ENCODE measurements at regions not wholly inside any gene's neighbourhood (a gene's known extent, or its start where the extent isn't known, plus 50 kb on each side); places are given as distances from the start of the nearest gene placed in this dataset.

GRCh38 chr4:184885602-184886001, 59.8 kb upstream of the ACSL1 start:
- H3K36me3 ChIP-seq (replicated peaks in 1 of 2; ENCODE audit: control insufficient read depth in 2 of 2, insufficient read depth in 2 of 2, low read length in 2 of 2), result no peaks in the 10 kb centered on the region
- H2BK120ac ChIP-seq (ENCODE audit: low read depth, low read length), result no peak overlapping the region
- no peak overlapping the region for H3K9ac ChIP-seq (ENCODE audit: low read depth, low read length, poor library complexity)

GRCh38 chr4:184887333-184887732, 61.6 kb upstream of the ACSL1 start:
- Histone ChIP-seq H4K8ac (ENCODE audit: low read depth, low read length) (no peak overlapping the region), H2BK15ac (ENCODE audit: low read length) (no peak overlapping the region), H3K9ac (ENCODE audit: low read depth, low read length, poor library complexity) (no peak overlapping the region), H3K4me2 (ENCODE audit: insufficient read depth, low read length, poor library complexity, severe bottlenecking) (no peak overlapping the region), H3K23ac (ENCODE audit: low read depth, low read length, poor library complexity) (no peak overlapping the region), H3K4me3 (ENCODE audit: low read length in 2 of 2) (no peak overlapping the region), H3K27ac (replicated peaks; ENCODE audit: low read length) (no peak overlapping the region), H2AFZ (ENCODE audit: low read length) (no peak overlapping the region), H2BK5ac (ENCODE audit: low read length) (no peak overlapping the region), H3K18ac (ENCODE audit: low read length) (no peak overlapping the region), H3K4ac (ENCODE audit: low read length) (no peak overlapping the region), H3K9me3 (replicated peaks in 1 of 2; ENCODE audit: control insufficient read depth in 2 of 2, insufficient read depth in 1 of 2, low read depth in 1 of 2, low read length in 2 of 2) (no peaks in the 10 kb centered on the region), H4K91ac (ENCODE audit: low read depth, low read length, poor library complexity) (no peak overlapping the region), H3K4me1 (ENCODE audit: control insufficient read depth in 2 of 2, insufficient read depth in 1 of 2, low read depth in 1 of 2, low read length in 2 of 2) (no peaks in the 10 kb centered on the region), H3K14ac (ENCODE audit: low read length) (no peak overlapping the region), H3K36me3 (replicated peaks in 1 of 2; ENCODE audit: control insufficient read depth in 2 of 2, insufficient read depth in 2 of 2, low read length in 2 of 2) (no peaks in the 10 kb centered on the region), H2BK120ac (ENCODE audit: low read depth, low read length) (no peak overlapping the region), H3K79me1 (ENCODE audit: low read depth, low read length) (no peaks in the 10 kb centered on the region), H3K27me3 (ENCODE audit: control insufficient read depth in 3 of 3, insufficient read depth in 3 of 3, low read depth in 1 of 3, low read length in 3 of 3) (peaks cover 0 to 5% (median 0%) of the 10 kb centered on the region in 3 experiments), H2BK12ac (ENCODE audit: low read length) (no peak overlapping the region), H2AK5ac (ENCODE audit: low read depth, low read length) (no peak overlapping the region)
- DNase-seq (ENCODE audit: low spot score), result no peak
- WGBS, 2 donors (ENCODE audit: extremely low coverage in 2 of 2, insufficient read length in 2 of 2, insufficient replicate concordance in 1 of 2), result no CpG with 5 or more reads among the region's 3 CpGs

More at GRCh38 chr4:184885602-184886001, 59.8 kb upstream of the ACSL1 start:
- Histone ChIP-seq H3K27ac (replicated peaks; ENCODE audit: low read length) (no peak overlapping the region), H2AK5ac (ENCODE audit: low read depth, low read length) (no peak overlapping the region), H2BK12ac (ENCODE audit: low read length) (no peak overlapping the region), H3K4ac (ENCODE audit: low read length) (no peak overlapping the region), H3K4me2 (ENCODE audit: insufficient read depth, low read length, poor library complexity, severe bottlenecking) (no peak overlapping the region), H2BK5ac (ENCODE audit: low read length) (no peak overlapping the region), H3K4me3 (ENCODE audit: low read length in 2 of 2) (no peak overlapping the region), H2BK15ac (ENCODE audit: low read length) (no peak overlapping the region), H3K14ac (ENCODE audit: low read length) (no peak overlapping the region), H4K8ac (ENCODE audit: low read depth, low read length) (no peak overlapping the region), H3K23ac (ENCODE audit: low read depth, low read length, poor library complexity) (no peak overlapping the region), H3K79me1 (ENCODE audit: low read depth, low read length) (no peaks in the 10 kb centered on the region), H3K18ac (ENCODE audit: low read length) (no peak overlapping the region), H4K91ac (ENCODE audit: low read depth, low read length, poor library complexity) (no peak overlapping the region), H3K27me3 (ENCODE audit: control insufficient read depth in 3 of 3, insufficient read depth in 3 of 3, low read depth in 1 of 3, low read length in 3 of 3) (peaks cover 0 to 5% (median 0%) of the 10 kb centered on the region in 3 experiments), H3K9me3 (replicated peaks in 1 of 2; ENCODE audit: control insufficient read depth in 2 of 2, insufficient read depth in 1 of 2, low read depth in 1 of 2, low read length in 2 of 2) (no peaks in the 10 kb centered on the region), H3K4me1 (ENCODE audit: control insufficient read depth in 2 of 2, insufficient read depth in 1 of 2, low read depth in 1 of 2, low read length in 2 of 2) (no peaks in the 10 kb centered on the region), H2AFZ (ENCODE audit: low read length) (no peak overlapping the region)
- no CpG with 5 or more reads among the region's 4 CpGs for WGBS, 2 donors (ENCODE audit: extremely low coverage in 2 of 2, insufficient read length in 2 of 2, insufficient replicate concordance in 1 of 2)
- no peak for DNase-seq (ENCODE audit: low spot score)

DNA sequence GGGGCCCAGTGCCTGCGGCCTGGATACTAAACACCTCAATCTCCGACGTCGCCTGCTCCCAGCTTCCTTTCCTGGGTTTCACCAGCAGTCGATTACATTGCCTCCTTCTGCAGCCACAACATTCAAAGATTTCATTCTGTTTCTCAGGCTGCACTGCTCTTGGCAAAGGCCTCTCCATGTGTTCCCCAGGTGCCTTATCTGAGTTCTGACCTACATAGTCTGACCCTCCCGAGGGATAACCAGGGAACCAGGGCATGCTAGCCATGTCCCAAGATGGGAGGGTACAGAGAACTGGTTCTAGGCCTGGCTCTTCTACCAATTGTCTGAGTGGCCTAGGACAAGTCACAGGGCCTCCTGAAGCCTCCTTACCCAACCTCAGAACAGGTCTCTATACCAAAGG, 62.2 kb upstream of the ACSL1 start:
- Histone ChIP-seq H2BK12ac (ENCODE audit: low read length) (no peak overlapping the region), H3K14ac (ENCODE audit: low read length) (no peak overlapping the region), H3K18ac (ENCODE audit: low read length) (no peak overlapping the region), H3K4me1 (ENCODE audit: control insufficient read depth in 2 of 2, insufficient read depth in 1 of 2, low read depth in 1 of 2, low read length in 2 of 2) (no peaks in the 10 kb centered on the region), H3K27ac (replicated peaks; ENCODE audit: low read length) (no peak overlapping the region), H4K91ac (ENCODE audit: low read depth, low read length, poor library complexity) (no peak overlapping the region), H3K79me1 (ENCODE audit: low read depth, low read length) (no peaks in the 10 kb centered on the region), H2BK5ac (ENCODE audit: low read length) (no peak overlapping the region), H2BK15ac (ENCODE audit: low read length) (no peak overlapping the region), H2AFZ (ENCODE audit: low read length) (no peak overlapping the region), H3K4me2 (ENCODE audit: insufficient read depth, low read length, poor library complexity, severe bottlenecking) (no peak overlapping the region), H2BK120ac (ENCODE audit: low read depth, low read length) (no peak overlapping the region), H3K23ac (ENCODE audit: low read depth, low read length, poor library complexity) (no peak overlapping the region), H2AK5ac (ENCODE audit: low read depth, low read length) (no peak overlapping the region), H3K36me3 (replicated peaks in 1 of 2; ENCODE audit: control insufficient read depth in 2 of 2, insufficient read depth in 2 of 2, low read length in 2 of 2) (no peaks in the 10 kb centered on the region), H3K4ac (ENCODE audit: low read length) (no peak overlapping the region), H3K4me3 (ENCODE audit: low read length in 2 of 2) (no peak overlapping the region), H3K27me3 (ENCODE audit: control insufficient read depth in 3 of 3, insufficient read depth in 3 of 3, low read depth in 1 of 3, low read length in 3 of 3) (peaks cover 0 to 5% (median 0%) of the 10 kb centered on the region in 3 experiments), H3K9me3 (replicated peaks in 1 of 2; ENCODE audit: control insufficient read depth in 2 of 2, insufficient read depth in 1 of 2, low read depth in 1 of 2, low read length in 2 of 2) (no peaks in the 10 kb centered on the region), H3K9ac (ENCODE audit: low read depth, low read length, poor library complexity) (no peak overlapping the region), H4K8ac (ENCODE audit: low read depth, low read length) (no peak overlapping the region)
- no peak for DNase-seq (ENCODE audit: low spot score)
- no CpG with 5 or more reads among the region's 6 CpGs for WGBS, 2 donors (ENCODE audit: extremely low coverage in 2 of 2, insufficient read length in 2 of 2, insufficient replicate concordance in 1 of 2)

DNA sequence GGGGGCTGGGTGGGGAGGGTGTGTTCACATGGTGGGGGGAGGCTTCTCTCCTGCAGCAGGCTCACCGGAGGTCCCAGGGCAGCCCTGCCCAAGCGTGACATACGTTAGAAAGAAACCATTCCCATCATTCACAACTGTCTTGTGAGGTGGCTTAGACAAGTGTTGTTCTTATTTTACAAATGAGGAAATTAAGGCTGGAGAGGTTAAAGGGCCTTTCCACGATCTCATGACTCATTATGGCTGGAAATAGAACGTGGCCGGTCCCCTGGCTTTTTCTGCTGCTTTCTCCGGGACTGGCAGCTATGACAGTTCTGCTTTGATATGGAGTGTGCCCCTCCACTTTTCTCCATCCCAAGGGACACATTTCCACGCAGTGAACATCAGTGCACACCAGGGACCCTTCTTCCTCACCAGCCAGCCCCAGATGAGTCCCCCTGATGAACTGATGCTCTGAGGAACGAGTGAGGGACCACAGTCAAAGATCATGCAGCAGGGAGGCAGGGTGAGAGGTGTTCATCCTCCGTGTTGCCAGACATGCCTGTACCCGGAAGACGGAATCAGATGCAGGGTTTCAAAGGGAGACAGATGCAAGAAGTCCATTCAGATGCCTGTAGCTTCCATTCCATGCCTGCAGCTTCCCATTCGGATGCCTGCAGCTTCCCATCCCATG, 64.0 kb upstream of the ACSL1 start:
- H3K14ac ChIP-seq (ENCODE audit: low read length), result no peak overlapping the region
- no peak overlapping the region for H3K23ac ChIP-seq (ENCODE audit: low read depth, low read length, poor library complexity)
- H4K8ac ChIP-seq (ENCODE audit: low read depth, low read length), result no peak overlapping the region
- no peak overlapping the region for H3K4ac ChIP-seq (ENCODE audit: low read length)
- H3K27ac ChIP-seq (replicated peaks; ENCODE audit: low read length), result no peak overlapping the region
- H3K27me3 ChIP-seq (ENCODE audit: control insufficient read depth in 3 of 3, insufficient read depth in 3 of 3, low read depth in 1 of 3, low read length in 3 of 3), result peaks cover 0 to 5% (median 0%) of the 10 kb centered on the region in 3 experiments
- no peak overlapping the region for H2BK5ac ChIP-seq (ENCODE audit: low read length)
- H4K91ac ChIP-seq (ENCODE audit: low read depth, low read length, poor library complexity), result no peak overlapping the region
- no peak overlapping the region for H2BK12ac ChIP-seq (ENCODE audit: low read length)
- no peak for DNase-seq (ENCODE audit: low spot score)
- H3K4me1 ChIP-seq (ENCODE audit: control insufficient read depth in 2 of 2, insufficient read depth in 1 of 2, low read depth in 1 of 2, low read length in 2 of 2), result no peaks in the 10 kb centered on the region
- no peak overlapping the region for H3K4me2 ChIP-seq (ENCODE audit: insufficient read depth, low read length, poor library complexity, severe bottlenecking)
- no peak overlapping the region for H2BK120ac ChIP-seq (ENCODE audit: low read depth, low read length)
- no peak overlapping the region for H2BK15ac ChIP-seq (ENCODE audit: low read length)
- no peak overlapping the region for H3K18ac ChIP-seq (ENCODE audit: low read length)
- H3K9ac ChIP-seq (ENCODE audit: low read depth, low read length, poor library complexity), result no peak overlapping the region
- H3K4me3 ChIP-seq (ENCODE audit: low read length in 2 of 2), result no peak overlapping the region
- H3K9me3 ChIP-seq (replicated peaks in 1 of 2; ENCODE audit: control insufficient read depth in 2 of 2, insufficient read depth in 1 of 2, low read depth in 1 of 2, low read length in 2 of 2), result no peaks in the 10 kb centered on the region
- WGBS, 2 donors (ENCODE audit: extremely low coverage in 2 of 2, insufficient read length in 2 of 2, insufficient replicate concordance in 1 of 2), result no CpG with 5 or more reads among the region's 13 CpGs
- no peak overlapping the region for H2AK5ac ChIP-seq (ENCODE audit: low read depth, low read length)
- no peaks in the 10 kb centered on the region for H3K36me3 ChIP-seq (replicated peaks in 1 of 2; ENCODE audit: control insufficient read depth in 2 of 2, insufficient read depth in 2 of 2, low read length in 2 of 2)
- no peaks in the 10 kb centered on the region for H3K79me1 ChIP-seq (ENCODE audit: low read depth, low read length)
- H2AFZ ChIP-seq (ENCODE audit: low read length), result no peak overlapping the region

Data from neuronal stem cell (in vitro differentiated cells).